ENCODE measurements at regions not wholly inside any gene's neighbourhood (a gene's known extent, or its start where the extent isn't known, plus 50 kb on each side); places are given as distances from the start of the nearest gene placed in this dataset.
"Not testable (repeated sequence)": the region's sequence is repeated elsewhere in the genome, so short reads cannot be mapped to it uniquely, and the experiment has no call there.

GRCh38 chr10:23786594-23786993 lies 347.7 kb downstream of the OTUD1 start:
- Histone ChIP-seq H3K36me3 (ENCODE audit: control insufficient read depth in 1 of 2, insufficient read depth in 2 of 2, low read length in 2 of 2) (no peaks in the 10 kb centered on the region), H4K91ac (ENCODE audit: low read depth, low read length) (no peak overlapping the region), H3K4me3 (ENCODE audit: low read depth, low read length) (no peak overlapping the region), H4K12ac (ENCODE audit: low read depth, low read length) (no peak overlapping the region), H3K79me1 (ENCODE audit: low read length) (no peaks in the 10 kb centered on the region), H2BK12ac (ENCODE audit: low read length) (no peak overlapping the region), H3K14ac (ENCODE audit: low read length) (no peak overlapping the region), H2AK5ac (ENCODE audit: low read length) (no peak overlapping the region), H3K4ac (ENCODE audit: low read depth, low read length) (no peak overlapping the region), H2BK120ac (ENCODE audit: insufficient read depth, low read length, poor library complexity) (no peak overlapping the region), H3K4me1 (ENCODE audit: control insufficient read depth in 1 of 2, insufficient read depth in 2 of 2, low read length in 2 of 2) (no peaks in the 10 kb centered on the region), H3K4me2 (ENCODE audit: low read length) (no peak overlapping the region), H2AFZ (ENCODE audit: insufficient read depth, low read length, poor library complexity) (no peak overlapping the region), H4K8ac (ENCODE audit: low read depth, low read length) (no peak overlapping the region), H3K23ac (ENCODE audit: low read length) (no peak overlapping the region), H2BK5ac (ENCODE audit: low read depth, low read length, poor library complexity) (no peak overlapping the region), H3K79me2 (ENCODE audit: control insufficient read depth, insufficient read depth, low read length, poor library complexity) (no peaks in the 10 kb centered on the region), H3K9me3 (ENCODE audit: insufficient read depth, low read depth, low read length) (no peaks in the 10 kb centered on the region), H3K27me3 (ENCODE audit: insufficient read depth, low read length) (no peaks in the 10 kb centered on the region), H3K9ac (ENCODE audit: low read length) (no peak overlapping the region), H3K18ac (ENCODE audit: low read length) (no peak overlapping the region), H3K27ac (ENCODE audit: low read depth, low read length) (no peak overlapping the region)
- no CpG with 5 or more reads among the region's 1 CpG for WGBS (ENCODE audit: extremely low coverage, insufficient coverage, insufficient read length)
- DNase-seq: no peak

GRCh38 chr10:23793577-23793976 lies 354.7 kb downstream of the OTUD1 start:
- no peak overlapping the region for H2AFZ ChIP-seq (ENCODE audit: insufficient read depth, low read length, poor library complexity)
- no peak overlapping the region for H4K8ac ChIP-seq (ENCODE audit: low read depth, low read length)
- H3K23ac ChIP-seq (ENCODE audit: low read length): no peak overlapping the region
- H2BK5ac ChIP-seq (ENCODE audit: low read depth, low read length, poor library complexity): no peak overlapping the region
- H3K4me2 ChIP-seq (ENCODE audit: low read length): no peak overlapping the region
- no peaks in the 10 kb centered on the region for H3K27me3 ChIP-seq (ENCODE audit: insufficient read depth, low read length)
- H3K18ac ChIP-seq (ENCODE audit: low read length): no peak overlapping the region
- no peaks in the 10 kb centered on the region for H3K79me1 ChIP-seq (ENCODE audit: low read length)
- no peak overlapping the region for H3K9ac ChIP-seq (ENCODE audit: low read length)
- H2BK12ac ChIP-seq (ENCODE audit: low read length): no peak overlapping the region
- no peaks in the 10 kb centered on the region for H3K4me1 ChIP-seq (ENCODE audit: control insufficient read depth in 1 of 2, insufficient read depth in 2 of 2, low read length in 2 of 2)
- H3K79me2 ChIP-seq (ENCODE audit: control insufficient read depth, insufficient read depth, low read length, poor library complexity): no peaks in the 10 kb centered on the region
- WGBS (ENCODE audit: extremely low coverage, insufficient coverage, insufficient read length): no CpG with 5 or more reads among the region's 4 CpGs
- no peak overlapping the region for H3K4ac ChIP-seq (ENCODE audit: low read depth, low read length)
- no peak overlapping the region for H4K12ac ChIP-seq (ENCODE audit: low read depth, low read length)
- no peak overlapping the region for H4K91ac ChIP-seq (ENCODE audit: low read depth, low read length)
- no peak overlapping the region for H3K27ac ChIP-seq (ENCODE audit: low read depth, low read length)
- H3K14ac ChIP-seq (ENCODE audit: low read length): no peak overlapping the region
- H3K4me3 ChIP-seq (ENCODE audit: low read depth, low read length): no peak overlapping the region
- no peak for DNase-seq
- no peaks in the 10 kb centered on the region for H3K36me3 ChIP-seq (ENCODE audit: control insufficient read depth in 1 of 2, insufficient read depth in 2 of 2, low read length in 2 of 2)
- no peak overlapping the region for H2AK5ac ChIP-seq (ENCODE audit: low read length)
- H2BK120ac ChIP-seq (ENCODE audit: insufficient read depth, low read length, poor library complexity): no peak overlapping the region
- H3K9me3 ChIP-seq (ENCODE audit: insufficient read depth, low read depth, low read length): no peaks in the 10 kb centered on the region

- H3K36me3 ChIP-seq (ENCODE audit: control insufficient read depth in 1 of 2, insufficient read depth in 2 of 2, low read length in 2 of 2); H3K9me3 ChIP-seq (ENCODE audit: insufficient read depth, low read depth, low read length): not testable (repeated sequence)
- WGBS (ENCODE audit: extremely low coverage, insufficient coverage, insufficient read length): no CpG with 5 or more reads among the region's 4 CpGs
These were observed 358.6 kb downstream of the OTUD1 start for GRCh38 chr10:23797452-23797851.

GRCh38 chr10:23804125-23804524 lies 365.2 kb downstream of the OTUD1 start:
- no peaks in the 10 kb centered on the region for H3K9me3 ChIP-seq (ENCODE audit: insufficient read depth, low read depth, low read length)
- H3K14ac ChIP-seq (ENCODE audit: low read length): no peak overlapping the region
- H2AFZ ChIP-seq (ENCODE audit: insufficient read depth, low read length, poor library complexity): no peak overlapping the region
- no peaks in the 10 kb centered on the region for H3K79me2 ChIP-seq (ENCODE audit: control insufficient read depth, insufficient read depth, low read length, poor library complexity)
- H3K27me3 ChIP-seq (ENCODE audit: insufficient read depth, low read length): no peaks in the 10 kb centered on the region
- H2AK5ac ChIP-seq (ENCODE audit: low read length): no peak overlapping the region
- no peak overlapping the region for H3K9ac ChIP-seq (ENCODE audit: low read length)
- H2BK12ac ChIP-seq (ENCODE audit: low read length): no peak overlapping the region
- H3K79me1 ChIP-seq (ENCODE audit: low read length): no peaks in the 10 kb centered on the region
- H3K27ac ChIP-seq (ENCODE audit: low read depth, low read length): no peak overlapping the region
- H4K8ac ChIP-seq (ENCODE audit: low read depth, low read length): no peak overlapping the region
- DNase-seq: no peak
- no peak overlapping the region for H3K18ac ChIP-seq (ENCODE audit: low read length)
- no peak overlapping the region for H3K4ac ChIP-seq (ENCODE audit: low read depth, low read length)
- no peak overlapping the region for H3K4me3 ChIP-seq (ENCODE audit: low read depth, low read length)
- WGBS (ENCODE audit: extremely low coverage, insufficient coverage, insufficient read length): no CpG with 5 or more reads among the region's 2 CpGs
- H4K91ac ChIP-seq (ENCODE audit: low read depth, low read length): no peak overlapping the region
- no peak overlapping the region for H4K12ac ChIP-seq (ENCODE audit: low read depth, low read length)
- no peak overlapping the region for H3K23ac ChIP-seq (ENCODE audit: low read length)
- no peak overlapping the region for H2BK120ac ChIP-seq (ENCODE audit: insufficient read depth, low read length, poor library complexity)
- H3K4me1 ChIP-seq (ENCODE audit: control insufficient read depth in 1 of 2, insufficient read depth in 2 of 2, low read length in 2 of 2): no peaks in the 10 kb centered on the region
- no peak overlapping the region for H3K4me2 ChIP-seq (ENCODE audit: low read length)
- H3K36me3 ChIP-seq (ENCODE audit: control insufficient read depth in 1 of 2, insufficient read depth in 2 of 2, low read length in 2 of 2): peaks cover 0 to 2% of the 10 kb centered on the region in 2 experiments
- no peak overlapping the region for H2BK5ac ChIP-seq (ENCODE audit: low read depth, low read length, poor library complexity)

More at GRCh38 chr10:23797452-23797851, 358.6 kb downstream of the OTUD1 start:
- not testable (repeated sequence) for H2AK5ac ChIP-seq (ENCODE audit: low read length); H3K4me2 ChIP-seq (ENCODE audit: low read length); H3K79me1 ChIP-seq (ENCODE audit: low read length); H3K27me3 ChIP-seq (ENCODE audit: insufficient read depth, low read length); H4K12ac ChIP-seq (ENCODE audit: low read depth, low read length); H2BK12ac ChIP-seq (ENCODE audit: low read length); H3K14ac ChIP-seq (ENCODE audit: low read length); H3K23ac ChIP-seq (ENCODE audit: low read length); H3K4me3 ChIP-seq (ENCODE audit: low read depth, low read length); H3K9ac ChIP-seq (ENCODE audit: low read length); H3K18ac ChIP-seq (ENCODE audit: low read length); H3K4ac ChIP-seq (ENCODE audit: low read depth, low read length); H2AFZ ChIP-seq (ENCODE audit: insufficient read depth, low read length, poor library complexity); H4K91ac ChIP-seq (ENCODE audit: low read depth, low read length); H3K27ac ChIP-seq (ENCODE audit: low read depth, low read length); H2BK120ac ChIP-seq (ENCODE audit: insufficient read depth, low read length, poor library complexity); H4K8ac ChIP-seq (ENCODE audit: low read depth, low read length); H3K79me2 ChIP-seq (ENCODE audit: control insufficient read depth, insufficient read depth, low read length, poor library complexity); H2BK5ac ChIP-seq (ENCODE audit: low read depth, low read length, poor library complexity); H3K4me1 ChIP-seq (ENCODE audit: control insufficient read depth in 1 of 2, insufficient read depth in 2 of 2, low read length in 2 of 2); DNase-seq

Data from trophoblast cell (in vitro differentiated cells and primary cell).